NCI-H345 treated with DMSO at 0.1 percent for 48 hours (cell line): ENCODE measurements at regions not wholly inside any gene's neighbourhood (a gene's known extent, or its start where the extent isn't known, plus 50 kb on each side); places are given as distances from the start of the nearest gene placed in this dataset.

ENCODE experiments used
- DNase-seq: peaks from one replicate; lab custom pipeline; 2025; ENCODE audit not compliant: unreplicated experiment; lab: John Stamatoyannopoulos, UW

- DNase-seq: peak; percentile 97
Observed at GRCh38 chr3:192079098-192079497, 618.1 kb downstream of the PYDC2 start.

- DNase-seq: no peak
Observed at GRCh38 chr3:192080336-192080735, 619.4 kb downstream of the PYDC2 start.

- DNase-seq: no peak
Observed at GRCh38 chr3:192082730-192083660, 622.0 kb downstream of the PYDC2 start.
